ENCODE measurements at regions not wholly inside any gene's neighbourhood (a gene's known extent, or its start where the extent isn't known, plus 50 kb on each side); places are given as distances from the start of the nearest gene placed in this dataset.

GRCh38 chr12:67147447-67147846 is 121.7 kb upstream of the CAND1 start:
- ATAC-seq (no peak), DNase-seq (no peak)
- intact Hi-C loops (cut with DNase I, micrococcal nuclease), result no loop called here

DNA sequence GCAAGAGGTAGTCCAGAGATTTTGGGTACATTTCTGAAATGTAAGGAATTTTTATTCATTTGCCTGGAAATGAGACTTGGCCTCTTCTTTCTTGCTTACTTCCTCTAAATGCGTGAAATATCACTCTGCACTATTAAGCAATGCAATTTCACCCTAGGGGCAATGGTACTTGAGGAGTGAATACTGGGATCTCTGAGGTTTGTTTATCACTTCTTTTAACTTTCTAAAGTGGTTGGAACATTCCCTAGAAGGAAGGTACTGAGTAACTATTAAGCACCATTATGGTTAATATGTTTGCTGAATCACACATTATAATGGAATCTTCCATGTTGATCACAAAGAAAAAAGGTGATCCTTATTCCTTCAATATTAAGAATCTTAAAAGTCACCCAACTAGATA is 120.9 kb upstream of the CAND1 start:
- intact Hi-C loops (cut with DNase I, micrococcal nuclease), result no loop called here
- DNase-seq (no peak), ATAC-seq (no peak)

- intact Hi-C loops (cut with DNase I, micrococcal nuclease), result no loop called here
- DNase-seq (no peak), ATAC-seq (no peak)
Measured at GRCh38 chr12:67151886-67152285, 117.3 kb upstream of the CAND1 start.

- intact Hi-C loops (cut with DNase I, micrococcal nuclease), result no loop called here
- ATAC-seq (no peak), DNase-seq (no peak)
Measured at GRCh38 chr12:67152451-67152850, 116.7 kb upstream of the CAND1 start.

DNA sequence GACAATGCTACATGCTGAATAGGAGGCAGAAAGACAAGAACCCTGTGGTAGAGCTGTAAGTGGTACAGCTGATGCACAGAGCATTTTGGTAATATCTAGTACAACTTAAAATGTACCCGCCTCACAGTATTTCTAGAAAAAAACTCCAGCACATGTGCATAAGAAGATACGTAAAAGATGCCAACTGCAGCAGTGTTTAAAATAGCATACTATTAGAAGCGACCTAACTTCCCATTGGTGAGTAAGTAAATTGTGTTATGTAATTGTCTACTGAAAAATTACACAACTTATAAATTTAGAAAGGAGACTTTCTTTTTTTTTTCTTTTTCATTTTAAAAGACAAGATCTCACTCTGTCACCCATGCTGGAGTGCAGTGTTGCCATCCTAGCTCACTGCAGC is 114.3 kb upstream of the CAND1 start:
- no peak for DNase-seq
- ATAC-seq, result no peak
- intact Hi-C loops (cut with DNase I, micrococcal nuclease), result no loop called here

- no peak for ATAC-seq
- intact Hi-C loops (cut with DNase I, micrococcal nuclease), result no loop called here
Measured at GRCh38 chr12:67155863-67156262, 113.3 kb upstream of the CAND1 start.

DNA sequence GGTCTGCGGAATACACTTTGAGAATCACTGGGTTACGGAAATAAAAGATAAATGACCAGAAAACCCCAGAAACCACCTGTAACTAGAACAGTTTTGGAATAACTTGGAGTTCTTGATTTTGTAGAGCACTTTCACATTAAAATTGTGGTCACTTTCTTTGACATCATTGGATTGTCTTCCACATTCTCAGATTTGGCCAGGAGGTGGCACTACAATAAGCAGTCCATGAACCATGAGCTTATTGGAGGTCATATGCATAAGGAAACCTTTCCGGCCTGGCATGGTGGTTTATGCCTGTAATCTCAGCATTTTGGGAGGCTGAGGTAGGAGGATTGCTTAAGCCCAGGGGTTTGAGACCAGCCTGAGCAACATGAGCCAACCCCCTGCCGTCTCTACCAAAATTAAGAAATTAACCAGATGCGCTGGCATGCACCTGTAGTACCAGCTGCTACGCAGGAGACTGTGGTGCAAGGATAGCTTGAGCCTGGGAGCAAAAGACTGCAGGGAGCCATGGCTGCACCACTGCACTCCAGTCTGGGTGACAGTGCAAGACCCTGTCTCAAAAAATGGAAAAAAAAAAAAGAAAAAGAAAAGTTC is 107.7 kb upstream of the CAND1 start:
- ATAC-seq (peak; percentile 70), DNase-seq (peak in 1 of 2 donors; percentile 24)
- intact Hi-C loops (cut with DNase I, micrococcal nuclease), result no loop called here

More at GRCh38 chr12:67155863-67156262, 113.3 kb upstream of the CAND1 start:
- no peak for DNase-seq

- ATAC-seq (no peak), DNase-seq (no peak)
- intact Hi-C loops (cut with DNase I, micrococcal nuclease), result no loop called here
Measured at GRCh38 chr12:67173258-67173657, 95.9 kb upstream of the CAND1 start.

- intact Hi-C loops (cut with DNase I, micrococcal nuclease), result no loop called here
Measured at GRCh38 chr12:67182551-67182950, 86.6 kb upstream of the CAND1 start.

GRCh38 chr12:67193704-67194103 is 75.5 kb upstream of the CAND1 start:
- intact Hi-C loops (cut with DNase I, micrococcal nuclease), result no loop called here
- no peak for ATAC-seq
- DNase-seq, result peak in 1 of 2 donors; percentile 5

More at GRCh38 chr12:67182551-67182950, 86.6 kb upstream of the CAND1 start:
- no peak for ATAC-seq
- DNase-seq, result no peak

GRCh38 chr12:67200386-67200785 is 68.8 kb upstream of the CAND1 start:
- intact Hi-C loops (cut with DNase I, micrococcal nuclease), result no loop called here
- no peak for DNase-seq
- no peak for ATAC-seq

GRCh38 chr12:67202011-67202677 is 67.0 kb upstream of the CAND1 start:
- intact Hi-C loops (cut with DNase I, micrococcal nuclease), result no loop called here
- DNase-seq (no peak), ATAC-seq (no peak)

DNA sequence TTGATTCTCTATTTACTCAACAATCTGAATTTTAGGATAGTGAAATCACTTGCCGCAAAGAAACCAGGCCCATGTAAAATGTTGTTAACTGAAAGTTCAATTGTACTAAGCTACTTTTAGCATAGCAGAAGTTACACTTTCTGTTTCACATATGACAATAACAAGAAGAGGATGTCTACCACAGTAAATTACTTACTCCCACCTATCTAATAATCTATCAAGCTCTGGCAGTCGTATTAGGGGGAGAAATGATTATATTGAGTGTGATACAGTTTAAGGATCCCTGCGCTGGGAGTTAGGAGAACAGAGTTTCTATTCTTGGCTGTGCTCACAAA is 66.5 kb upstream of the CAND1 start:
- intact Hi-C loops (cut with DNase I, micrococcal nuclease), result no loop called here
- ATAC-seq (no peak), DNase-seq (no peak)

- ATAC-seq (no peak), DNase-seq (no peak)
- intact Hi-C loops (cut with DNase I, micrococcal nuclease), result no loop called here
Measured at GRCh38 chr12:67208281-67209067, 60.7 kb upstream of the CAND1 start.

DNA sequence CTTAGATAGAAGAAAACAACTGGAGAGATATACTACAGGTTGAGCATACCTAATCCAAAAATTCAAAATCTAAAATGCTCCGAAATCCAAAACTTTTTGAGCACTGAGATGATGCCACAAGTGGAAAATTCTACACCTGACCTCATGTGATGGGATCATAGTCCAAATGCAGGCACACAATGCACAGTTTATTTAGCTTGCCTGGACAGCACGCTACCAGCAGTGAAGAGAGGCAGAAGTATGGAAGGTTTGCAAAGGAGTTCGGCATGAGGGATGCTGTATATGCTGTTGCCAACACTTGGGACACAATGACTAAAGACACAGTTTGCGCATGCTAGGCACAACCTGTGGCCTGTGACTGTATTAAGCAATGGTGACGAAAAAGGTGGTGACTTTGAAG is 58.1 kb upstream of the CAND1 start:
- no peak for DNase-seq
- intact Hi-C loops (cut with DNase I, micrococcal nuclease), result no loop called here
- no peak for ATAC-seq

- DNase-seq (no peak), ATAC-seq (no peak)
- intact Hi-C loops (cut with DNase I, micrococcal nuclease), result no loop called here
Measured at GRCh38 chr12:67211494-67211893, 57.7 kb upstream of the CAND1 start.

GRCh38 chr12:67217647-67218046 is 51.5 kb upstream of the CAND1 start:
- DNase-seq (no peak), ATAC-seq (no peak)
- intact Hi-C loops (cut with DNase I, micrococcal nuclease), result no loop called here

Measured in left colon (tissue), 2 donors.